ENCODE measurements at regions not wholly inside any gene's neighbourhood (a gene's known extent, or its start where the extent isn't known, plus 50 kb on each side); places are given as distances from the start of the nearest gene placed in this dataset.
"Not testable (repeated sequence)": the region's sequence is repeated elsewhere in the genome, so short reads cannot be mapped to it uniquely, and the experiment has no call there.

DNA sequence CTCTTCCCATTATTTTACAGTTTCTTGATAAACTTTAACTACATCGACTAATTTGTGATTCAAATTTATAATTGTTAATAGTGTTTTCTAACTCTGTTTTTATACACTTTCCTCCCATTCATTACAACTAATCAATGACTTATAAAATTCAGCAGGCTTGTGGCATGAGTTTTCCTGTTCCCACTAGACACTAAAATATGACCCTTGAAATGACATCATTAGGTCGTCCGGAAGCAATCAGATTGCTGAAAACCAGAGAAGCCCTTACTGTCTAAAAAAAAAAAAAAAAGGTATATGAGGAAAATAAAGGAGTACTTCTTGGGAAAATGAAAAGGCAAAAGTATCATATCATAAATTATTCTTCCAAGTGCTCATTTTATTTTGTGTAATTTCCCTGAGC, 553.7 kb downstream of the ZNF608 start:
- DNase-seq (ENCODE audit: low read depth in 1 of 2, low spot score in 1 of 2), result no peak

DNA sequence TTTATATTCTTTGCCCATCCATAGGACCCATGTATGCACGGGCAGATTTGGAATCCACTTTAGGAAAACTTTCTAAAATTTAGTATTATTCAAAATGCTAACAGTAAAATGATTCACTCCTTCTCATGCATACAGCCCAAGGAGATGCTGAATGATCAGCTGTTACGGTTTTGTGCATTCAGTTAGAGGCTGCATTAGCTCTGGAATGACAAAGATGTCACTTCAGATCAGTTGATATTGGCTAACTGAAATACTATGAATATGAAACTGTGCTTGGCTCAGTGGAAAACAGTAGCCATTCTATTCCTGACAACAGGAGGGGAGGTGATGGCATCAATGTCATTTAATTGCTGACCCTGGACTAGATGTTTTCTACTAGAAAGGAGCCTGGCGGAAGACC, 560.7 kb downstream of the ZNF608 start:
- no peak for DNase-seq (ENCODE audit: low read depth in 1 of 2, low spot score in 1 of 2)

DNA sequence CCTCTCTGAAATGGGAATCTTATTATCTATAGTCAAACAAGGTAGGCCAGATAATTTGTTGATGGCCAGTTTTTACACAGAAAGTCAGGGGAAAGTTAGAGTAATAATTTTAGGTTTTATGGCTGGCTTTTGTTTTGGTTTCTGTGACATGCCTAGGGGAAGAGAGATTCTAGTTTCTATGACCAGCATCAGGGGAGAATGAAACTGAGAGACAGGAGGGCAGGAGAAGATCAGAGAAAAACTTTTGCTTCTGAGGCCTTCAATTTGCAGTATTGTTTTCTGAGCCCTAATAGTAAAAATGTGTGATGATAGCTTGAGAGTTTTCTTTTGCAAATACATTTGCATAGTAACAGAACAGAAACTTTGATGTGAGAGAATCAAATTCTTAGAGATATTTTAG, 564.3 kb downstream of the ZNF608 start:
- DNase-seq (ENCODE audit: low read depth in 1 of 2, low spot score in 1 of 2), result no peak

DNA sequence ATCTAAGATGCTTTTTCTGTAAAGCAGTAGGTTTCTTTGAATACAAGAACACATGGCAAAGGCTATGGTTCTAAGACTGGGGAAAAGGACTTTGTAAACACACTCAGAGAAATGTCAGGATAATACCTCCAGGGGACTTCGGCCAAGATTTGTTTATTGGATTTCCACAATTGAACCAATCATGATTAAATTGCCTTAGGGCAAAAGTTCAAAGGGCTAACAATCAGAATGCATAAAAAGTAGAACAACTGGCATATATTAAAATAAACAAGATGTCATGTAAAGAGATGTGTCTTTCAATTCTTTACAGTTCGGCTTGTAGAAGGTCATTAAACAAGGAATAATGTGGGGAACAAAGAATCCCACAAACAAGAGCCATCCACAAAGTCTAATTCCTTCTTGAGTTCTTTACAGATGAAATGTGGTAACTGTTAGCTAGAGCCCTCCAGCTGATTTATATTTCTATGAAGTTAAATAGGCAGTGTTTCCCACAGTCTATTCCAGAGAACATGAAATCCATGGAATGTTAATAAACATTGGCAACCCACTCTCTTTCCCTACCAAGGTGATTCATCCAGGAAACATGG, 565.5 kb downstream of the ZNF608 start:
- no peak for DNase-seq (ENCODE audit: low read depth in 1 of 2, low spot score in 1 of 2)

DNA sequence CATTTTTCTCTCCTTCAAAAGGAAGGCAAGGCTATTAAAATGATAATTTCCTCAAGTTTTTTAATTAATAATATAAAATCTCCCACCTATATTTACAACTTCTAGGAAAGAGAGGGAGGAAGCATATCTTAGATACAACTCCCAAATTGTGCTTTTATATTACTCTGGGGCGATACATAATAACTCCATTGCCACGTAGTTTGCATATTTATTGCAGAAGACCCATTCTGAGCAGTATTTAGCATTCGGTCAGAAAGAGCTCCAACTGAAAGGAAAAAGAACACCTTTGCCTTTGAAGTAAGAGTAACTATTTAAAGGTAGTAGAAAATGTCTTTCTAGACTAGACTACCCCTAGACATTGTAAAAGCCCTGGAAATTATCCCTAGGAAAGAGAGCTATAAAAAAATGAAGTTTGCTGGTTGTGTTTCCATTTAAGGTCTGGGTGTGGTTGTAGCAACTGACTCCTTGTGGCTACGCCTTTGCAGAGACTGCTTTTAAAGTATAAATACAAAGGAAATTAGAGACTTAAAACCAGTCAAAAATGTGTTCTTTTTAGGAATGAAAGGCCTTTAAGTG, 566.1 kb downstream of the ZNF608 start:
- no peak for DNase-seq (ENCODE audit: low read depth in 1 of 2, low spot score in 1 of 2)

DNA sequence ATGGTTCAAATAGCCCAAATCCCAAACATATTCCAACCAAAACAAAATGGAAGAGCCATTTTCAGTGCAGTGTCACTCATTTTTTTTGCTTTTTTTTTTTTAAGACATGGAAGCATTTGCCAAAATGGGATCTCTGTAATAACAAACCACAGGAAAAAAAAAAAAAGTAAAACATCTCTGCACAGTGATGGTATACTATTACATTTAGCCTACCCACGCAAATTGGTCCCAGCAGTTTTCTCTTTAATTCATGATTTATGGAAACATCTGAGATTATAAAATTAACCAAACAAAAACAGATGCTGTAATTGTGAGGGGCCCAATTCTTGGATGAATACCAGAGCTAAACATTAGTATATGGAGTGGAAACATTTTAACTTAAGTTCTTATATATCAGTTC, 566.6 kb downstream of the ZNF608 start:
- no peak for DNase-seq (ENCODE audit: low read depth in 1 of 2, low spot score in 1 of 2)

DNA sequence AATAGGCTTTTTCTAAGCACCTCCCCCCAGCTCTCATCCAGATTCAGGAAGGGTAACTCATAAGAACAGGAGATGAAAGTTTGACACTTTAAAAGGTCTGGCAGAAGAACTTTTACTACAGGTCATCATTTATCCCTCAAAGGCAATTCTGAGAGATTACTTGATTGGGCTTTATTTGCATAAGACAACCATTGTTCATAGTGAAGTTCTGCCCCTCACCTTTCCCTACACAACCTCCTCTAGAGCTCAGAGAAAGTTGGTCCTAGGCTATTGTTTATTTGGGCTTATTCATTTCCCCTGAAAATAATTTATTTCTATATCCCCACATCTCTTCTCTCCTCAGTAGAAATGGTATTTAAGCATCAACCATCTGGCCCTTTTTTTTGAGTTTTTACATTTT, 568.4 kb downstream of the ZNF608 start:
- no peak for DNase-seq (ENCODE audit: low read depth in 1 of 2, low spot score in 1 of 2)

DNA sequence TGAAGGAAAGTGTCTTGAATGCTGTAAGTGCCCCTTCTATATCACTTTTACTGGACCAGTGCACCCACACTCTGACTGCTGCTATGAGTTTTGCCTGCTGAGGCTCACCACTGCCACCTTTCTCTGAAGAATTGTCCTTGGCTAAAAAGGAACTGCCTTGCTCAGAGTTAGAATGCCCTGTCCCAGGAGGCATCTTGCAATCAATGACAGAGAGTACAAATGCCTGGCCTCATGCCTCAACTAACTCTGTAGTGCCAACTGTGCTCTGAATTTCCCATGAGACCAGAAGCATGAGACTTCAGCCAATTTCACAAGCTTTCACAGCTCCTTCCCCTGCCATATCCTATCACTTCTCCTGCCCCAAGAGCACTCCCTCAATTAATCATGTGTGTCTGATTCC, 569.7 kb downstream of the ZNF608 start:
- no peak for DNase-seq (ENCODE audit: low read depth in 1 of 2, low spot score in 1 of 2)

DNA sequence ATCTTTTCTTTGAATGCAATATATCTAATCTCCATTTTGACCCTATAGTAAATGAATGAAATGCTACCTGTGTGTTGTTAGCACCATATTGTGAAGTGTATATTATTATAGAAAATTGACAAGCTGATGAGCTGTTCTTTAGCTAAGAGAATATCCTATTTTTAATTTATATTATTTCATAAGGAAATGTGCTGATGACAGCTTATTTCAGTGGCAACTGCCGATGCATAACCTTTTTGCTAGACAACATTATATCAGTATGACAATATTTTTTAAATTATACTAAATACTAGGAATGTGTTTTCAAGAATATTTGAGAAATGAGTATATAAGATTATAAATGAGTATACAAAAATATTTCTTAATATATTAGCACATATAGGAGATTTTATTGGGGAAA, 573.1 kb downstream of the ZNF608 start:
- DNase-seq (ENCODE audit: low read depth in 1 of 2, low spot score in 1 of 2), result no peak

DNA sequence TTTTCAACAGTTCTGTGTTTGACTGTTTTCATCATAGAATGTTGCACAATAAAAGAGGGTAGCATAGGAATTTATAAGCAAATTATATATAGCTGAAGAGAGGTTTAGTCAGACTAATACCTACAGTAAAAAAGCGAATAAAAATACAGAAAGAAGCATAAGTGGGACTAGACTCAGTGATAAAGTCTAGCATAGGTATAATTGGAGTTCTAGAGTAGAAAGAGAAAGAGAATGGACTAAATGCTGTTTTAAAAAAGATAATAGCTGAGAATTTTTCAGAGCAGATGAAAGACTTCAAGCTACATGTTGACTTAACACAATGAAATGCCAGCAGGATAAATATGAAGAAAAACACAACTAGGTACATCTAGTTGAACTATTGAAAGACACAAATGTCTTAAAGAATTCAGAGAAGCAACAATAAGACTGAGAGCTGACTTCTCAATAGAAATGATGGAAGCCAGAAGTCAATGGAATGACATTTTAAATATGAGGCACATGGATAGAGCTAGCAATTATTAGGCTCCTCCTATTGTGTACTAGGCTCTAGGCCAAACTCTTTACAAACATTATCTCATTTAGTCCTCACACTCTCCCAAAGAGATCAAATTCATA, 573.9 kb downstream of the ZNF608 start:
- no peak for DNase-seq (ENCODE audit: low read depth in 1 of 2, low spot score in 1 of 2)

DNA sequence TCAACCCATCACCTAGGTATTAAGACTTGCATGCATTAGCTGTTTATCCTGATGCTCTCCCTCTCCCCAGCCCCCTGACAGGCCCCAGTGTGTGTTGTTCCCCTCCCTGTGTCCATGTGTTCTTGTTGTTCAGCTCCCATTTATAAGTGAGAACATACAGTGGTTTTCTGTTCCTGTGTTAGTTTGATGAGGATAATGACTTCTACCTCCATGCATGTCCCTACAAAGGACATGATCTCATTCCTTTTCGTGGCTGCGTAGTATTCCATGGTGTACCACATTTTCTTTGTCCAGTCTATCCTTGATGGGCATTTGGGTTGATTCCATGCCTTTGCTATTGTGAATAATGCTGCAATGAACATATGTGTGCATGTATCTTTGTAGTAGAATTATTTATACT, 578.3 kb downstream of the ZNF608 start:
- not testable (repeated sequence) for DNase-seq (ENCODE audit: low read depth in 1 of 2, low spot score in 1 of 2)

DNA sequence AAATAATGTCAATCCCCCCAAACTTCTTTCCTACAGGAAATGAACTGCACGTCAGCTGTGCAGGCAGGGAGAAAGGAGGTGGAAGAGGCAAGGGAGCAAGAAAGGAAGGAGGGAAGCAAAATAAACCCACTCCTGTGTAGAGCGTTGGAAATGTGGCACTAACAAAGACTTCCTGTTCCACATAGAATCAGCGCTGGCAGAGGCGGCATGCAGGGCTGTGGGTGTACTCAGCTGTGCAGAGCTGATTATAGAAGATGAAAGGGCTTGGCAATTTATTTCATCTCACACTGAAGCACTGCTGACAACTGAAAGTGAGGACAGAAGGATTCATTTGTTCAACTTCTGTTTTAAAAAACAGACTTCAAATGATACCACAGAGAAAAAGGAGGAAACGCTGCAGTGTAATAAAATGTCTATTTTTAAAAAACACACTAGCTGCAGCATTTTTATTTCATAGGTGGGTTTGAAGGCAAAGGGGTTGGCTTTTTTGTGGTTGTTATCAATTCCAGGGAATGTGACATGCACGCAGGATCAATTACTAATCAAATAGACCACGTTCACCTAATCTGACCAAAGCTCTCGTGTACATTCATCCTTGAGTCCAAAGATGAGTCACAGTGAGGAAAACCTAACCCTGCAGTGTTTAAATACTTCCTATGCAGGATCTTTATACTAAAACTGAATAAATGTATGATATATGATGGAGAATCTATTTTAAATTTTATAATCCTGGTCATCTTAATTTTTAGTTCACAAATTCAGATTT, 583.5 kb downstream of the ZNF608 start:
- DNase-seq (ENCODE audit: low read depth in 1 of 2, low spot score in 1 of 2), result no peak

DNA sequence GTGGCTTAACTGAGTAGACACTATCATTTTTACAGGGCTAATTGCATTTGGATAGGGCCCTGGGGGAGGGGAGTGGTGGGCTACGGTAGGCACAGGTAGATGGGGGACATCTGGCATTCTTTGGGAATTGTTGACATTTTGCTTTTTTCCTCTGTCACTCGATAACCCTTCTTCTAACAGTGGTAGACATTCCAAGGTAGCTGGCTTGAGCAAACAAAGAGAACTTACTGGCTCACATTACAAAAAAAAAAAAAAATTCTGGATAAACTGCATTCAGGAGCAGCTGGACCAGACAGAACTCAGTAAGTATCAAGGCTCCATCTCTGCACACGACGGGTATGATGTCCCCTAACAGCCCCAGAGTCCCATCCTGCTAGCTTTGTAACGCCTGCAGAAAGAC, 585.2 kb downstream of the ZNF608 start:
- no peak for DNase-seq (ENCODE audit: low read depth in 1 of 2, low spot score in 1 of 2)

DNA sequence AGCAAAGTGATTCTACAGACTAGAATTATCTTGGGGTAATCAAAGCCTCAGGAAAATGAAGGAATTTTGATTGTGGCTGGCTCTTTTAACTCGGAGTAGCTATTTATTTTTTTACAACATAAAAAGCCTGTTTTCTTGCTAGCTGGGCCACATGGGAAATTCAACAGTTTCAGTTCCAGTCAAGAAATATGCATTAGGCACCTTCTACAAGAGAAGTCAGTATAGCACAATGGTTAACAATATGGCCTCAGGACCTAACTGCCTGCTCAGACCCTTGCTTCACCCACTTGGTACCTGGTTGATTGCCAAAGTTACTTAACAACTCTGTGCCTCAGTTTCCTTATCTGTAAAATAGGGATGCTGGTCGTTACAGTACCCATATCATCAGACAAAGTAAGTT, 586.2 kb downstream of the ZNF608 start:
- DNase-seq (ENCODE audit: low read depth in 1 of 2, low spot score in 1 of 2), result no peak

DNA sequence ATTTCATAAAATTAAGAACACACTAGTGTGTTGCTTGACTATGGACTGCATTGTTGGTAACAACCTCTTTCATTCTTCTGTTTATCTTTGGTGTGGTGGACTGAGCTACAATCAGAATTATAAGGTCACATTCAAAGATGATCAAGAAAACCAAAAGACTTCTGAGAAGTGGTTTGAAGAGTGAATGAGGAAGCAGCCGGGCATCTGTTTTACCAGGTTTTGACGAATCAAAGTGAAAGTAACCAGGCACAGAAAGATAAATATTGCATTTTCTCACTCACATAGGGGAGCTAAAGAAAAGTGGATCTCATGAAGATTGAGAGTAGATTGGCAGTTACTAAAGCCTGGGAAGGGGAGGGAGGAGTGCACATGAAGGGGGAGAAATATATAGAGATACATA, 589.1 kb downstream of the ZNF608 start:
- DNase-seq (ENCODE audit: low read depth in 1 of 2, low spot score in 1 of 2), result no peak

DNA sequence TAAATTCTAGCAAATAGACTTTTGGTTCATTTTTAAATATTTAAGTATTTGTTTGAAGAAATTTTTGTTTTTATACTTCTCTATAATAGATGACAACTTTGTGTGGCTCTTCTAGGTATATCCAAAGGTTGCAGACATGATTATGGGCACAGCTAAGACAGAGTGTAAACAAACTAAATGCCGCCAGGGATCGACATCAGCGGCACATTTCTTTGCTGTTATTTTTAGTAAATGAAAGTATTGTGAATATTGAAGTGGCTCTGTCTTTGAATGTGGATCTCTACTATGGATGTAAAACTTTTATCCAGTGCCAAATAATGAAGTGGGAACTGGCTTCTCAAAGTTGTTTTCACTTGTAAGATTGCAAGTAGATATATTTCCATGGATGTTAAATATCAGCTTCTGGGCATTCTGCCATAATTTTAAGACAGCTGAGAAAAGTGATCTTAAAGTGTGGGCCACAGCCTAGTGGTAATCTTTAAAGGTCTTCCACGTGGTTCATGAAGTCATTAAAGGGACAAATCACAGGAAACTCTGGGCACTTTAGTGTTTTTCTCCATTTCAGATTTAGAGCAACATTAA, 589.9 kb downstream of the ZNF608 start:
- DNase-seq (ENCODE audit: low read depth in 1 of 2, low spot score in 1 of 2), result no peak

DNA sequence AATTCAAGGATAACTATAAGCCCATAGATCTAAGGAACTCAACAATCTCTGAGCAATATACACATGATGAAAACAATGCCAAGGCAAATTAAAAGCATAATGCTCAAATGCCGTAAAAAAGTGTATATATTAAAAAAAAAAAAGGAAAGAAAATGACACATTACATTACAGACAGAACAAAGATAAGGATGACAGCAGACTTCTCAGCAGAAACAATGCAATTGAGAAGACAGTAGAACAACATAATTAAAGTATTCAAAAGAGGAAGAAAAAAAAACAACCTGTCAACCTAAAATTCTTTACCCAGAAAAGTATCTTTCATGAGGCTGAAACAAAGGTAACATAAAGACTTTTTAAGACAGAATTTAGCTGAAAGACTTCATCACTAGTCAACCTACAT, 591.7 kb downstream of the ZNF608 start:
- no peak for DNase-seq (ENCODE audit: low read depth in 1 of 2, low spot score in 1 of 2)

DNA sequence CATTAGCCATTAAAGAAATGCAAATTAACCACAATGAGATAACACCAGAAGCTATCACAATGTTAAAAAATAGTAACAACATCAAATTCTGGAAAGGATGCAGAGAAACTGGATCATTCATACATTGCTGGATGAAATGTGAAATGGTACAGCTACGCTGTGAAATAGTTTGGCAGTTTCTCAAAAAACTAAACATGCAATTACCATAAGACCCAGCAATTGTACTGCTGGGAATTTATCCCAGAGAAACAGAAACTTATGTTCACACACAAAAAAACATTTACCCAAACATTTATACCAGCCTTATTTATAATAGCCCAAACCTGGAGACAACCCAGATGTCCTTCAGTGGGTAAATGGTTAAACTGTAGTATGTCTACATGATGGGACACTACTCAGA, 592.9 kb downstream of the ZNF608 start:
- no peak for DNase-seq (ENCODE audit: low read depth in 1 of 2, low spot score in 1 of 2)

DNA sequence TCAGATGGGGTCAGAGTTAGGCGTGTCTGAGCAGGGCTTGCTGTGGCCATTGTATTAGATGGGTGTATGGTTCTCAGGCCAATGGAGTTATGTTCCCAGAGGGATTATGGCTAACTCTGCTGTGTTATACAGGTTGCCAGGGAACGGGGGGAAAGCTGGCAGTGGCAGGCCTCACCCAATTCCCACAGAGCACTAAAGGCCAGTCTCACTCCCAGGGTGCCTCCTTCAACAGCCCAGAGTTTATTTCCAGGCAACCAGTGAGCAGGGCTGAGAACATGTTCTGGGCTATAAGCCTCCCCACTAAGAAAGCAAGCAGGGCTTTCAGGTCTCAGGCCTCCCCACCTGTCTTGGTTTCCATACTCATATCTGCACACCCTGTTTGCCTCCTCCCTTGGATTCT, 597.9 kb downstream of the ZNF608 start:
- DNase-seq (ENCODE audit: low read depth in 1 of 2, low spot score in 1 of 2), result no peak

DNA sequence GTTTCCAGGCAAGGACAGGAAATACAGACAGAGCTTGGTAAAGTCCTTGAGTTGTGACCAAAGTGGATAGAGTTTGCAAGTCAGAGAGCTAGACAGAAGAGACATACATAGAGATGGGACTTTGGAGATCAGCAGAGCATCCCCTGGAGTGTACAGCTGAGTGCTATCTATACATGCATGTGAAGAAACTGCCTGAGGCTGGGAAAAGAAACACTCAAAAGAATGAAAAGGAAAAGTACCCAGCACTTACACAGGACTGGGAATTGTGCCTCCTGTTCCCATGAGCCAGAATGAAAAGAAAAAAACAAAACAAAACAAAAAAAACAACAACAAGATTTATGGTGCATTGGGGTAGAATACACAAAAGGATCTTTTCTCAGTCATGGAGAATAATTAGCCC, 606.4 kb downstream of the ZNF608 start:
- no peak for DNase-seq (ENCODE audit: low read depth in 1 of 2, low spot score in 1 of 2)

DNA sequence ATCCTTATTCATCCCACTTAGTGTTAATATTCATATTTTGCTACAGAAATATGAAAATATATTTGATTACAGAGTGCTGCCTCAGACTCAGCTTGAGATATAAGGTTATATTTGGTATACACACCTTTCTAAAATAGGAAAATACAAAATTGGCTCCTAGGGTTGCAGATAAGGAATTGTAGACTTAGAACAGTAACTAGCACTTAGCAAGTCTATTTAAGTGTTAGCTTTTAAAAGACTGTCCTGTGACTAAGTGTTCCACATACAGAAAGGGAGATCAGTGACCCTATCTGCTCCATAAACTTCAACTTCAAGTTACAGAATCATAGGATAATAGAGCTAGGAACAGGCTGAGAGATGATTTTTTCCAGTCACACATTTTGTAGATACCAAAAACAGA, 607.0 kb downstream of the ZNF608 start:
- no peak for DNase-seq (ENCODE audit: low read depth in 1 of 2, low spot score in 1 of 2)

DNA sequence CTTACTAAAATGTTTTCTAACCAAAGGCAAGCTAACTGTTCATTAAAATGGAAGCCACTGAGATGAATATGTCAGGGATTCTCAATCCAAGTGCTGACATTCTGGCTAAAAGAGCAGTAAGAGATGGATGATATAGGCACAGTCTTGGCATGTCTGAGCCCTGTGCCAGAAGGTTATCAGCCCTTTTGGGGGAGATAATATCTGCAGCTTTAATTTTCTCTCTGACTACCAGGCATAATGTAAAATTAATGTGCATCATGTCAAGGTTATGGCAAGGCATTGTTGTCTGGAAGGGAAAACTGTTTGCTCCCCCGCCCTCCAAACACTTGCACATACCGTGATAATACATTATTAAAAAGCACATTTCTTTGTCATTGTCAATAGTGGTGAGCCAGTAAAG, 609.8 kb downstream of the ZNF608 start:
- DNase-seq (ENCODE audit: low read depth in 1 of 2, low spot score in 1 of 2), result no peak
